Liver (tissue), 3 donors: ENCODE measurements at regions not wholly inside any gene's neighbourhood (a gene's known extent, or its start where the extent isn't known, plus 50 kb on each side); places are given as distances from the start of the nearest gene placed in this dataset.

ENCODE experiments used
- CTCF ChIP-seq: fragments of 150-350 bp; IDR thresholded peaks from 2 replicates; pipeline ENCODE4 v1.5.1; 2017; ENCODE audit warnings: improper control_type of control experiment, low read depth, low read length; ENCODE audit not compliant: missing input control
- SP1 ChIP-seq: IDR thresholded peaks from 2 replicates; pipeline ENCODE4 v1.6.1; 2018; ENCODE audit warnings: antibody characterized with exemption, mild to moderate bottlenecking
- TF ChIP-seq, protein P1 (sequence below): IDR thresholded peaks from 2 replicates; pipeline ENCODE4 v1.6.1; 2016; ENCODE audit warnings: antibody characterized with exemption
- TF ChIP-seq, protein P2 (sequence below): IDR thresholded peaks from 2 replicates; pipeline ENCODE4 v1.6.1; 2016; ENCODE audit warnings: antibody characterized with exemption
- TF ChIP-seq, protein P3 (sequence below): IDR thresholded peaks from 2 replicates; pipeline ENCODE4 v1.6.1; 2016; ENCODE audit warnings: antibody characterized with exemption, mild to moderate bottlenecking
- donor health status: healthy.
- donor health status: healthy.

- TF ChIP-seq, protein P1, sequence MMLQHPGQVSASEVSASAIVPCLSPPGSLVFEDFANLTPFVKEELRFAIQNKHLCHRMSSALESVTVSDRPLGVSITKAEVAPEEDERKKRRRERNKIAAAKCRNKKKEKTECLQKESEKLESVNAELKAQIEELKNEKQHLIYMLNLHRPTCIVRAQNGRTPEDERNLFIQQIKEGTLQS: no peak
- no peak for TF ChIP-seq CTCF
- TF ChIP-seq SP1: no peak
- TF ChIP-seq, protein P2, sequence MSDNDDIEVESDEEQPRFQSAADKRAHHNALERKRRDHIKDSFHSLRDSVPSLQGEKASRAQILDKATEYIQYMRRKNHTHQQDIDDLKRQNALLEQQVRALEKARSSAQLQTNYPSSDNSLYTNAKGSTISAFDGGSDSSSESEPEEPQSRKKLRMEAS: no peak
- TF ChIP-seq, protein P3, sequence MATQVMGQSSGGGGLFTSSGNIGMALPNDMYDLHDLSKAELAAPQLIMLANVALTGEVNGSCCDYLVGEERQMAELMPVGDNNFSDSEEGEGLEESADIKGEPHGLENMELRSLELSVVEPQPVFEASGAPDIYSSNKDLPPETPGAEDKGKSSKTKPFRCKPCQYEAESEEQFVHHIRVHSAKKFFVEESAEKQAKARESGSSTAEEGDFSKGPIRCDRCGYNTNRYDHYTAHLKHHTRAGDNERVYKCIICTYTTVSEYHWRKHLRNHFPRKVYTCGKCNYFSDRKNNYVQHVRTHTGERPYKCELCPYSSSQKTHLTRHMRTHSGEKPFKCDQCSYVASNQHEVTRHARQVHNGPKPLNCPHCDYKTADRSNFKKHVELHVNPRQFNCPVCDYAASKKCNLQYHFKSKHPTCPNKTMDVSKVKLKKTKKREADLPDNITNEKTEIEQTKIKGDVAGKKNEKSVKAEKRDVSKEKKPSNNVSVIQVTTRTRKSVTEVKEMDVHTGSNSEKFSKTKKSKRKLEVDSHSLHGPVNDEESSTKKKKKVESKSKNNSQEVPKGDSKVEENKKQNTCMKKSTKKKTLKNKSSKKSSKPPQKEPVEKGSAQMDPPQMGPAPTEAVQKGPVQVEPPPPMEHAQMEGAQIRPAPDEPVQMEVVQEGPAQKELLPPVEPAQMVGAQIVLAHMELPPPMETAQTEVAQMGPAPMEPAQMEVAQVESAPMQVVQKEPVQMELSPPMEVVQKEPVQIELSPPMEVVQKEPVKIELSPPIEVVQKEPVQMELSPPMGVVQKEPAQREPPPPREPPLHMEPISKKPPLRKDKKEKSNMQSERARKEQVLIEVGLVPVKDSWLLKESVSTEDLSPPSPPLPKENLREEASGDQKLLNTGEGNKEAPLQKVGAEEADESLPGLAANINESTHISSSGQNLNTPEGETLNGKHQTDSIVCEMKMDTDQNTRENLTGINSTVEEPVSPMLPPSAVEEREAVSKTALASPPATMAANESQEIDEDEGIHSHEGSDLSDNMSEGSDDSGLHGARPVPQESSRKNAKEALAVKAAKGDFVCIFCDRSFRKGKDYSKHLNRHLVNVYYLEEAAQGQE: no peak
These were observed 162.3 kb upstream of the KLF3 start for GRCh38 chr4:38501698-38502097.
